Prostate gland (tissue), 2 donors: ENCODE measurements at regions not wholly inside any gene's neighbourhood (a gene's known extent, or its start where the extent isn't known, plus 50 kb on each side); places are given as distances from the start of the nearest gene placed in this dataset.

Experiments
- CTCF ChIP-seq, 4 experiments: fragments of 200-600 bp in 2 of 4; fragments of 450-650 bp in 2 of 4; sonication (generic) in 2 of 4; IDR thresholded peaks; 1 replicate in 3 of 4; 2 replicates in 1 of 4; pipeline ENCODE4 v1.5.1; 2016 to 2019; ENCODE audit warnings: antibody characterized with exemption in 4 of 4, mild to moderate bottlenecking in 2 of 4, moderate library complexity in 2 of 4
- POLR2A ChIP-seq: fragments of 450-650 bp; IDR thresholded peaks from one replicate; pipeline ENCODE4 v1.6.1; 2016; ENCODE audit warnings: antibody characterized with exemption, mild to moderate bottlenecking

- TF ChIP-seq CTCF (IDR thresholded peaks at IDR 0.05) (no peak), POLR2A (no peak)
These were observed 158.9 kb upstream of the CIBAR2 start for GRCh38 chr16:85271198-85271597.
